PC-9 (cell line): ENCODE measurements at regions not wholly inside any gene's neighbourhood (a gene's known extent, or its start where the extent isn't known, plus 50 kb on each side); places are given as distances from the start of the nearest gene placed in this dataset.

Source experiments
- CTCF ChIP-seq: fragments of 200-600 bp; sonication (generic); conservative IDR thresholded peaks from 2 replicates; pipeline ENCODE4 v1.6.1; 2017; ENCODE audit warnings: mixed run types, antibody characterized with exemption, mild to moderate bottlenecking, moderate library complexity
- EZH2 ChIP-seq: fragments of 200-600 bp; sonication (generic); IDR thresholded peaks from 2 replicates; pipeline ENCODE4 v1.8.0; 2017; ENCODE audit warnings: antibody characterized with exemption, low read depth

- TF ChIP-seq EZH2: no peak
- no peak for TF ChIP-seq CTCF
These were observed 99.0 kb downstream of the LACC1 start for GRCh38 chr13:43978688-43979087.
